GM12878 (cell line): ENCODE measurements at regions not wholly inside any gene's neighbourhood (a gene's known extent, or its start where the extent isn't known, plus 50 kb on each side); places are given as distances from the start of the nearest gene placed in this dataset.

Source experiments
- CBFB ChIP-seq: IDR thresholded peaks from 2 replicates; pipeline ENCODE4 v1.6.1; 2016; ENCODE audit warnings: antibody characterized with exemption, low read depth
- CEBPB ChIP-seq, 2 experiments: fragments of 150-350 bp in 1 of 2; IDR thresholded peaks; 2 replicates each; pipeline ENCODE4 v1.6.1; 2012 to 2014; ENCODE audit warnings: low read depth in 2 of 2, low read length in 2 of 2, borderline replicate concordance in 1 of 2, inconsistent platforms in 1 of 2
- GABPA ChIP-seq: IDR thresholded peaks from 2 replicates; pipeline ENCODE4 v1.6.1; 2014; ENCODE audit warnings: antibody characterized with exemption, low read depth, mild to moderate bottlenecking, inconsistent platforms
- MAX ChIP-seq: IDR thresholded peaks from 2 replicates; pipeline ENCODE4 v1.6.1; 2012; ENCODE audit warnings: low read depth, low read length, improper control_type of control experiment
- SIX5 ChIP-seq: IDR thresholded peaks from 2 replicates; pipeline ENCODE4 v1.6.1; 2011; ENCODE audit warnings: mild to moderate bottlenecking, low read depth, low read length, moderate library complexity; ENCODE audit not compliant: severe bottlenecking
- SMARCA5 ChIP-seq: fragments of 450-650 bp; IDR thresholded peaks from 2 replicates; pipeline ENCODE4 v1.6.1; 2017; ENCODE audit warnings: mild to moderate bottlenecking
- TAF1 ChIP-seq: IDR thresholded peaks from 2 replicates; pipeline ENCODE4 v1.6.1; 2011; ENCODE audit warnings: mild to moderate bottlenecking, low read depth, low read length, borderline replicate concordance
- YBX1 ChIP-seq: fragments of 450-650 bp; IDR thresholded peaks from 2 replicates; pipeline ENCODE4 v1.6.1; 2016; ENCODE audit warnings: antibody characterized with exemption

- no peak for TF ChIP-seq CEBPB (IDR thresholded peaks at IDR 0.05; ENCODE audit: borderline replicate concordance in 1 of 2, low read depth in 2 of 2, low read length in 2 of 2)
- no peak for TF ChIP-seq SIX5
- TF ChIP-seq TAF1, result no peak
- TF ChIP-seq CBFB, result no peak
- no peak for TF ChIP-seq SMARCA5
- TF ChIP-seq GABPA, result no peak
- no peak for TF ChIP-seq MAX
- no peak for TF ChIP-seq YBX1
Measured at GRCh38 chr3:166499636-166500035, 662.4 kb upstream of the BCHE start.
